ENCODE measurements at regions not wholly inside any gene's neighbourhood (a gene's known extent, or its start where the extent isn't known, plus 50 kb on each side); places are given as distances from the start of the nearest gene placed in this dataset.

DNA sequence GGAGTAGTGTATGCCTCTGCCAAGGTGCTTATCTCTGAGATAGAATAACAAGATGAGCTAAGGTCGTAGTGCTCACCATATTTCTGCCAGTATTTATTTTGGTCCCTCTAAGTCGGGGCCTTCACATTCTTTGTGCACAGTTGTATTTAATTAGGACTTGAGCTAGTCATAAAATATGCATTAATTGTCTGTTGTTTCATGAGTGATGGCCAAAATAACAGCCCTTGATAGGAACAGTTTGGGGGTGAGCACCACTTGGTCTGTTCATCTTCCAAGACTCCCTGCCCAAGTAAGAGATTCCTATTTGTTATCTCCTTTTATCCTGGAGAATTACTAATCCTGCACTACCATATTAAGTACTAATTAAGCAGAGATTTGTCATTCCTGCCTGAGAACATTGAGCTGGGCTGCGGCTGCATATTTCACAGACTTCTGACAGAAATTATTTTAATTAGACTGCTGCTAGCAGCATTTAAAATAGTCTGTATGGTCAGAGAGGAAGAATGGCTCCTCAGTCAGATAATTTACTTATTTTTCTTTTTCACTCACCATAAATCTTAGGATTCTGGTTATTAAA is 435.1 kb downstream of the MTX2 start:
- Mint-ChIP-seq H3K9me3 (no peaks in the 10 kb centered on the region), H3K36me3 (no peaks in the 10 kb centered on the region), H3K27ac (no peak overlapping the region), H3K4me1 (ENCODE audit: unreplicated experiment) (peaks cover 19% of the 10 kb centered on the region), H3K27me3 (no peaks in the 10 kb centered on the region), H3K4me3 (peak overlapping the region; percentile 5)
- TF ChIP-seq, protein P1, sequence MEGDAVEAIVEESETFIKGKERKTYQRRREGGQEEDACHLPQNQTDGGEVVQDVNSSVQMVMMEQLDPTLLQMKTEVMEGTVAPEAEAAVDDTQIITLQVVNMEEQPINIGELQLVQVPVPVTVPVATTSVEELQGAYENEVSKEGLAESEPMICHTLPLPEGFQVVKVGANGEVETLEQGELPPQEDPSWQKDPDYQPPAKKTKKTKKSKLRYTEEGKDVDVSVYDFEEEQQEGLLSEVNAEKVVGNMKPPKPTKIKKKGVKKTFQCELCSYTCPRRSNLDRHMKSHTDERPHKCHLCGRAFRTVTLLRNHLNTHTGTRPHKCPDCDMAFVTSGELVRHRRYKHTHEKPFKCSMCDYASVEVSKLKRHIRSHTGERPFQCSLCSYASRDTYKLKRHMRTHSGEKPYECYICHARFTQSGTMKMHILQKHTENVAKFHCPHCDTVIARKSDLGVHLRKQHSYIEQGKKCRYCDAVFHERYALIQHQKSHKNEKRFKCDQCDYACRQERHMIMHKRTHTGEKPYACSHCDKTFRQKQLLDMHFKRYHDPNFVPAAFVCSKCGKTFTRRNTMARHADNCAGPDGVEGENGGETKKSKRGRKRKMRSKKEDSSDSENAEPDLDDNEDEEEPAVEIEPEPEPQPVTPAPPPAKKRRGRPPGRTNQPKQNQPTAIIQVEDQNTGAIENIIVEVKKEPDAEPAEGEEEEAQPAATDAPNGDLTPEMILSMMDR (conservative IDR thresholded peaks at IDR 0.05) = no peak
- no peak for DNase-seq (ENCODE audit: extremely low spot score, unreplicated experiment)

DNA sequence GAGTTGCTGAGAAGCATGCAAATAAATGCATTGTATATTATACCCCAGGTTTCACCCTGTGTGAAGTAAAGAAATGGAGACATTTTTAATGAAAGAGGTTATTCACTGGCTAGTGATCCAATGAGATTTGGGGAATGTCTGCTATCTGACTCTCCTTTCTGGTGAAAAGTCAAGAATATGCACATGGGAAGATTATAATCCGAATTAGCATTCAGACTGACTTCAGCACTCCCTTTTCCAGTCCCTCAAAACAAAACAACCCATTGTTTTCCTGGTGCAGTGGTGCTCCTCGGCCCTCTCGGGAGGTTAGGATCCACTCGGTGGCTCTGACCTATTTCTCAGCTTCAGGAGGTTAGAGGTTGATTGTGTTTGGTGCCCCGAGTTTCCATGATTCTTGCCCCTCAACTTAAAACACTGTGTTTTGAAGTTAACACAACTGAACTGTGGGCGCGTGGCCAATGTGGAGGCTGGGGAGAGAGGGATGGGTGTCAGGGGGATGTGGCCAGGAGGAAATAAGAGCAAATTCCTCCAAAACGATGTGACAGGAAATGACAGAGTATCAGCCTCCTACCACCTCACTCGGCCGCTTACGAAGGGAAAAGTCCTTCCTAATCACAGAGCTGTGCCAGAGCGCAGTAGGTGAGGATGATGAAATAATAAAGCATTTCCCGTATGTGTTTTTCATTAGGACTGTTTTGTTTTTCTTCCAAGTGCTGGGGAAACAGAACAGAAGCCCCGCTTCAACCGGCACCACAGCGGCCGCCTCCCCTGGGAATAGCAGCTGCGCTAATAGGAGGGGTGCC is 440.1 kb downstream of the MTX2 start:
- TF ChIP-seq, protein P1 (conservative IDR thresholded peaks at IDR 0.05) = no peak
- Mint-ChIP-seq H3K4me1 (ENCODE audit: unreplicated experiment) (peaks cover 13% of the 10 kb centered on the region), H3K4me3 (no peak overlapping the region), H3K9me3 (no peaks in the 10 kb centered on the region), H3K27ac (no peak overlapping the region), H3K27me3 (peaks cover 7% of the 10 kb centered on the region), H3K36me3 (no peaks in the 10 kb centered on the region)
- DNase-seq (ENCODE audit: extremely low spot score, unreplicated experiment) = no peak

DNA sequence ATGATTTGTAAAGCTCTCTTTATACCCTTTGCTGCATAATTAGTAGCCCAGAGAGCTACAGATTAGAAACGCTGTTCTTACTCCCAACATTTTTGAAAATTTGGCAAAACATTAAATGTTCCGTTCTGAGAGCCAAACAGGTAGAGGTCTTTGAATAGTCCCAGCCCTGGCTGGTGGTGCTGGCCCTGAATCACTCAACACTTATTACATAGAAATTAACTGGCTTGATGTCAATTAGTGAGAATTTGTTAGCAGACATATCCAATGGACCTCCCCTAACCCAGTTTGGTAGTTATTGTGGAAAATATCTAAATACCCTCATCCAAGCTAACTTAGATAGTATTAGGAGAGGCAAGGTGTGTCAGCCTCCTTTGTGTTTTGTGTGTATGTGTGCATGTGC is 440.7 kb downstream of the MTX2 start:
- TF ChIP-seq, protein P1 (conservative IDR thresholded peaks at IDR 0.05) = no peak
- DNase-seq (ENCODE audit: extremely low spot score, unreplicated experiment) = no peak
- H3K4me1 Mint-ChIP-seq (ENCODE audit: unreplicated experiment) = peaks cover 9% of the 10 kb centered on the region

DNA sequence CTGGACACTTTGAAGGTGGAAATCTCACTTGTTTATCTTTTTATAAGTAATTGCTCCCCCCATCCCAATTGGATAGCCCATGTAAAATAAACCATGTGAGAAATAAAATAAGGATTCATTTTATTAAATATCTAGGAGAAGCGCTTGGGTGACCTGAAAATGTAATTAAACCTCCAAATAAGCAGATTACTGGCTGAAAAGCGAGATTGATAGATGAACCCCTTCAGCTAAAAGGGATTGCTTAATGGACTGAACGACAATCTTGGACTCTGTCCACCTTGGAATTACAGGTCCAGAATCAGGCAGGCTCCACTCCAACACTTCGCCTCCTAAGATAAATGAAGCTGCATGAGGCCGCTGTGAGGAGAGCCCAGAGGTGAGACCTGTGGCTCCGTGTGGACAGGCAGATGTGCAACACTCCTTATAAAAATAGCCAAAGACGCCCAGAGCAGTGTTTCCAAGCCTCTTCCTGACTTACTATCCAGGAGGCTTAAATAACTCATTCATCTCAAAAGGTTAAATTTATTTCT is 441.5 kb downstream of the MTX2 start:
- Mint-ChIP-seq H3K36me3 (no peaks in the 10 kb centered on the region), H3K9me3 (no peaks in the 10 kb centered on the region), H3K4me3 (no peak overlapping the region), H3K27ac (no peak overlapping the region), H3K27me3 (peaks cover 8% of the 10 kb centered on the region), H3K4me1 (ENCODE audit: unreplicated experiment) (peaks cover 9% of the 10 kb centered on the region)
- no peak for DNase-seq (ENCODE audit: extremely low spot score, unreplicated experiment)
- TF ChIP-seq, protein P1 (conservative IDR thresholded peaks at IDR 0.05) = no peak

More for the DNA sequence above, 440.7 kb downstream of the MTX2 start:
- H3K4me3 Mint-ChIP-seq = no peak overlapping the region
- H3K27ac Mint-ChIP-seq = no peak overlapping the region
- H3K36me3 Mint-ChIP-seq = no peaks in the 10 kb centered on the region
- no peaks in the 10 kb centered on the region for H3K9me3 Mint-ChIP-seq
- peaks cover 8% of the 10 kb centered on the region for H3K27me3 Mint-ChIP-seq

DNA sequence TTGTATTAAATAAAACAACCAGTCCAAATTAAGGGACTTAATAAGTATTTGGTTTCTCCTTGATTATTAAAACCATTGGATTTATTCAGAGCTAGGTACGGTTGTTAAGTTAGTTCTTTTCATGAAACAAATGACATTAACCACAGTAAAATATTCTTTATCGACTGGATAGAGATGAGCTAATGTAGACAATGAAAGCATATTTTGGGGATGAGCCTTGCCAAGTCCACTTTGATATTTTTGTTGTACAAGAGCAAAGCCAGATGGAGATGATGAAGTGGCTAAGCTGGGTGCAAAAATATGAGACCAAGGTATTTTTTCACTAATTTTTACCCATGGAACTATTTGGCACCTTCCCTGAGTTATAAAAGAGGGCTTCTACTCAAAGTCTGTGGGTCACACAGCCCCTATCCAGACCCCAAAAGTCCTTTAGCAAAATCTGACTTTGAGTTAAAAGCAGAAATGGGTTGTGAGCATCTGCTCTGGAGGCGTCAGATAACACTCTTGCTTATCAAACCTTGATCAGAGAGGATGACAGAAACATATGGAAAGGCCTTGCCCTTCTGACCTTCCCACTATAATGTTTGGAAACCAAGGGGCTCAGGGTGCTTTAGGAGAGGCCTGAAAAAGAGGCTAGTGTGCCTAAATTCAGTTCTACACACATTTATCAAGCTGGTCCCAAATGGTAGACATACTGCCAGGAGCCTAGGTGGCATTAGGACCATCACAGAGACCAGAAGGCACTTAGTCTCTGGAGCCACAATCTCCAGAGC is 456.8 kb downstream of the MTX2 start:
- peaks cover 6% of the 10 kb centered on the region for H3K9me3 Mint-ChIP-seq
- TF ChIP-seq, protein P1 (conservative IDR thresholded peaks at IDR 0.05) = no peak
- peaks cover 9% of the 10 kb centered on the region for H3K4me1 Mint-ChIP-seq (ENCODE audit: unreplicated experiment)
- peaks cover 9% of the 10 kb centered on the region for H3K27me3 Mint-ChIP-seq
- DNase-seq (ENCODE audit: extremely low spot score, unreplicated experiment) = no peak
- H3K36me3 Mint-ChIP-seq = no peaks in the 10 kb centered on the region
- H3K4me3 Mint-ChIP-seq = no peak overlapping the region
- H3K27ac Mint-ChIP-seq = no peak overlapping the region

Measured in type B pancreatic cell (in vitro differentiated cells).